HCT116 (cell line): ENCODE measurements at regions not wholly inside any gene's neighbourhood (a gene's known extent, or its start where the extent isn't known, plus 50 kb on each side); places are given as distances from the start of the nearest gene placed in this dataset.

Experiments used
- ATAC-seq: fragments of 200-7000 bp; cut with Tn5 transposase; 2 replicates; pipeline ENCODE4 v1.9.1; 2020; ENCODE audit warnings: mild to moderate bottlenecking, moderate library complexity
- BruUV-seq: library from RNA; stranded (reverse); fragments of 400-500 nt; replicated peaks from 2 replicates; lab custom pipeline; 2021; lab: Mats Ljungman, UMichigan
- CTCF ChIA-PET: fragments of 300-600 bp; sonication (Branson Sonifier 250); formaldehyde crosslinking; loops from one replicate; lab custom pipeline; 2021; ENCODE audit warnings: antibody characterized with exemption; lab: Charles Lee
- POLR2A ChIA-PET: fragments of 300-600, 350-600 bp; sonication (Branson Sonifier 250); formaldehyde crosslinking; loops from one replicate; lab custom pipeline; 2021; ENCODE audit warnings: antibody characterized with exemption; lab: Charles Lee
- RAD21 ChIA-PET, 2 experiments: fragments of 300-600 bp; sonication (Branson Sonifier 250); formaldehyde crosslinking; loops; one replicate each; lab custom pipeline; 2023; ENCODE audit warnings: low total read pairs in 2 of 2; ENCODE audit not compliant: uncharacterized antibody in 2 of 2, unreplicated experiment in 2 of 2, low non-redundant PET in 1 of 2; lab: Charles Lee
- DNase-seq: peaks from one replicate; pipeline ENCODE4 v3.0.0-alpha.2; 2010; ENCODE audit warnings: low read depth, low spot score
- H2AFZ ChIP-seq: fragments of 200-600 bp; shearing (Covaris generic), sonication (generic); 2 replicates; pipeline ENCODE4 v1.6.1; 2017; ENCODE audit warnings: low read depth, mixed run types, mixed read lengths, antibody characterized with exemption, low read length; ENCODE audit not compliant: poor library complexity, severe bottlenecking
- H3K27ac ChIP-seq: 2 replicates; pipeline ENCODE4 v1.5.1; 2012; ENCODE audit warnings: low read depth, low read length
- H3K27me3 ChIP-seq: fragments of 200-600 bp; sonication (generic); 2 replicates; pipeline ENCODE4 v1.6.1; 2016; ENCODE audit warnings: mixed run types, low read length, mixed read lengths; ENCODE audit not compliant: insufficient read depth
- H3K36me3 ChIP-seq, 2 experiments: fragments of 200-500 bp in 1 of 2; fragments of 200-600 bp in 1 of 2; sonication (Bioruptor generic) in 1 of 2; sonication (generic) in 1 of 2; 2 replicates each; pipeline versions ENCODE4 v1.5.1 to v1.6.1; 2014 to 2016; ENCODE audit warnings: low read length in 2 of 2, inconsistent platforms in 1 of 2, mixed read lengths in 1 of 2, mixed run types in 1 of 2; ENCODE audit not compliant: insufficient read depth in 2 of 2, control insufficient read depth in 1 of 2
- H3K4me1 ChIP-seq, 2 experiments: fragments of 200-600 bp in 1 of 2; sonication (generic) in 1 of 2; 2 replicates each; pipeline versions ENCODE4 v1.5.1 to v1.6.1; 2012 to 2017; ENCODE audit warnings: low read length in 2 of 2, inconsistent platforms in 1 of 2, mild to moderate bottlenecking in 1 of 2, mixed read lengths in 1 of 2, mixed run types in 1 of 2, moderate library complexity in 1 of 2; ENCODE audit not compliant: insufficient read depth in 2 of 2, control insufficient read depth in 1 of 2
- H3K4me2 ChIP-seq: fragments of 200-600 bp; sonication (generic); 2 replicates; pipeline ENCODE4 v1.6.1; 2017; ENCODE audit warnings: mixed run types, low read length, mixed read lengths
- H3K4me3 ChIP-seq, 2 experiments: fragments of 200-600 bp in 1 of 2; sonication (generic) in 1 of 2; replicated peaks in 1 of 2; 2 replicates each; pipeline ENCODE4 v1.5.1; 2011 to 2016; ENCODE audit warnings: low read length in 2 of 2, control low read depth in 1 of 2, low read depth in 1 of 2, mild to moderate bottlenecking in 1 of 2, mixed read lengths in 1 of 2, mixed run types in 1 of 2
- H3K79me2 ChIP-seq: fragments of 200-600 bp; sonication (generic); 2 replicates; pipeline ENCODE4 v1.6.1; 2017; ENCODE audit warnings: mild to moderate bottlenecking, mixed run types, low read length, moderate library complexity, mixed read lengths; ENCODE audit not compliant: insufficient read depth
- H3K9ac ChIP-seq: fragments of 200-600 bp; sonication (generic); 2 replicates; pipeline ENCODE4 v1.6.1; 2016; ENCODE audit warnings: low read length, mixed read lengths
- H3K9me2 ChIP-seq: fragments of 200-600 bp; sonication (generic), shearing (Covaris generic); 2 replicates; pipeline ENCODE4 v1.6.1; 2017; ENCODE audit warnings: mixed run types, mild to moderate bottlenecking, moderate library complexity; ENCODE audit not compliant: insufficient read depth
- H3K9me3 ChIP-seq, 2 experiments: fragments of 200-500 bp in 1 of 2; fragments of 200-600 bp in 1 of 2; sonication (Bioruptor generic) in 1 of 2; sonication (generic) in 1 of 2; 2 replicates each; pipeline ENCODE4 v1.6.1; 2014 to 2017; ENCODE audit warnings: low read length in 2 of 2, mixed read lengths in 2 of 2, inconsistent platforms in 1 of 2, low read depth in 1 of 2, mild to moderate bottlenecking in 1 of 2, mixed run types in 1 of 2, moderate library complexity in 1 of 2; ENCODE audit not compliant: control insufficient read depth in 1 of 2, insufficient read depth in 1 of 2
- H4K20me1 ChIP-seq: fragments of 200-600 bp; sonication (generic), shearing (Covaris generic); 2 replicates; pipeline ENCODE4 v1.6.1; 2017; ENCODE audit warnings: mixed run types, mild to moderate bottlenecking, moderate library complexity; ENCODE audit not compliant: insufficient read depth
- JUND ChIP-seq: IDR thresholded peaks from 2 replicates; pipeline ENCODE4 v1.6.1; 2012
- POLR2A ChIP-seq: IDR thresholded peaks from 2 replicates; pipeline ENCODE4 v1.7.0; 2011; ENCODE audit warnings: borderline replicate concordance; ENCODE audit not compliant: insufficient read depth, insufficient read length; ENCODE audit errors: extremely low read depth
- POLR2AphosphoS5 ChIP-seq: IDR thresholded peaks from 2 replicates; pipeline ENCODE4 v1.6.1; 2011; ENCODE audit warnings: mild to moderate bottlenecking, low read depth, low read length, moderate library complexity
- RAD21 ChIP-seq: IDR thresholded peaks from 2 replicates; pipeline ENCODE4 v1.6.1; 2012; ENCODE audit warnings: low read depth, mild to moderate bottlenecking
- SIN3A ChIP-seq: IDR thresholded peaks from 2 replicates; pipeline ENCODE4 v1.6.1; 2012; ENCODE audit warnings: low read depth
- SP1 ChIP-seq: IDR thresholded peaks from 2 replicates; pipeline ENCODE4 v1.6.1; 2012; ENCODE audit warnings: low read depth
- TCF7L2 ChIP-seq: IDR thresholded peaks from 2 replicates; pipeline ENCODE4 v1.7.0; 2011; ENCODE audit warnings: borderline replicate concordance, inconsistent platforms; ENCODE audit not compliant: insufficient read depth, insufficient read length; ENCODE audit errors: extremely low read depth
- YY1 ChIP-seq: IDR thresholded peaks from 2 replicates; pipeline ENCODE4 v1.6.1; 2011; ENCODE audit warnings: low read length, low read depth, moderate library complexity, mild to moderate bottlenecking; ENCODE audit not compliant: insufficient replicate concordance; ENCODE audit errors: extremely low read depth
- ZNF274 ChIP-seq: fragments of 200-500 bp; sonication (Bioruptor generic); IDR thresholded peaks from 2 replicates; pipeline ENCODE4 v1.6.1; 2014; ENCODE audit warnings: mild to moderate bottlenecking, low read depth, low read length, inconsistent platforms
- intact Hi-C: fragments of 100-400 bp; cut with micrococcal nuclease; formaldehyde crosslinking; loops from 2 replicates; pipeline ENCODE4 v1.10.0; 2022
- TF ChIP-seq, protein P1 (sequence below): IDR thresholded peaks from 2 replicates; pipeline ENCODE4 v1.6.1; 2012
- TF ChIP-seq, protein P2 (sequence below), 3 experiments: fragments of 200-600 bp in 1 of 3; sonication (generic) in 1 of 3; IDR thresholded peaks in 2 of 3; conservative IDR thresholded peaks in 1 of 3; 2 replicates each; pipeline ENCODE4 v1.5.1; 2012 to 2017; ENCODE audit warnings: low read depth in 2 of 3, low read length in 2 of 3, antibody characterized with exemption in 1 of 3, borderline replicate concordance in 1 of 3, control low read depth in 1 of 3, mild to moderate bottlenecking in 1 of 3, mixed read lengths in 1 of 3, mixed run types in 1 of 3, moderate library complexity in 1 of 3; ENCODE audit not compliant: insufficient read depth in 1 of 3
- TF ChIP-seq, protein P3 (sequence below): IDR thresholded peaks from 2 replicates; pipeline ENCODE4 v1.6.1; 2011; ENCODE audit warnings: mild to moderate bottlenecking, low read length, moderate library complexity; ENCODE audit not compliant: insufficient replicate concordance; ENCODE audit errors: extremely low read depth
- TF ChIP-seq, protein P4 (sequence below): IDR thresholded peaks from 2 replicates; pipeline ENCODE4 v1.6.1; 2012; ENCODE audit warnings: low read depth

DNA sequence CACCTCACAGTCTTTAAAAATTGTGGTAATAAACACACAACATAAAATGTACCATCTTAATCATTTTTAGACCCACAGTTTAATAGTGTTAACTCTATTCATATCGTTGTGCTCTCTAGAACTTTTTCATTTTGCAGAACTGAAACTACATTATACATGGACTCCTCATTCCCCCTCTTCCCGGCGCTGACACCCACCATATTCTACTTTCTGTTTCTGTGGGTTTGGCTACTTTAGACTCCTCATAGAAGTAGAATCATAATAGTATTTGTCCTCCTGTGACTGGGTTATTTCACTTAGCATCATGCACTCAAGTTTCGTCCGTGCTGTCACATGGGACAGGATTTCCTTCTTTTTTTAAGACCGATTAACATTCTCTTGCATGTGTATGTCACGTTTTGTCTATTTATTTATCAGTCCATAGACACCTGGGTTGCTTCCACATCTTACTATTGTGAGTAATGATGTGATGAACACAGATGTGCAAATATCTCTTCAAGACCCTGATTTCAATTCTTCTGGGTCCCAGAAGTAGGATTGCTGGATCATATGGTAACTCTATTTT, 62.9 kb upstream of the TMPRSS2 start (continued):
- TF ChIP-seq SIN3A (no peak), YY1 (no peak), ZNF274 (no peak)
- TF ChIP-seq, protein P1, sequence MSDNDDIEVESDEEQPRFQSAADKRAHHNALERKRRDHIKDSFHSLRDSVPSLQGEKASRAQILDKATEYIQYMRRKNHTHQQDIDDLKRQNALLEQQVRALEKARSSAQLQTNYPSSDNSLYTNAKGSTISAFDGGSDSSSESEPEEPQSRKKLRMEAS: no peak
- TF ChIP-seq, protein P2, sequence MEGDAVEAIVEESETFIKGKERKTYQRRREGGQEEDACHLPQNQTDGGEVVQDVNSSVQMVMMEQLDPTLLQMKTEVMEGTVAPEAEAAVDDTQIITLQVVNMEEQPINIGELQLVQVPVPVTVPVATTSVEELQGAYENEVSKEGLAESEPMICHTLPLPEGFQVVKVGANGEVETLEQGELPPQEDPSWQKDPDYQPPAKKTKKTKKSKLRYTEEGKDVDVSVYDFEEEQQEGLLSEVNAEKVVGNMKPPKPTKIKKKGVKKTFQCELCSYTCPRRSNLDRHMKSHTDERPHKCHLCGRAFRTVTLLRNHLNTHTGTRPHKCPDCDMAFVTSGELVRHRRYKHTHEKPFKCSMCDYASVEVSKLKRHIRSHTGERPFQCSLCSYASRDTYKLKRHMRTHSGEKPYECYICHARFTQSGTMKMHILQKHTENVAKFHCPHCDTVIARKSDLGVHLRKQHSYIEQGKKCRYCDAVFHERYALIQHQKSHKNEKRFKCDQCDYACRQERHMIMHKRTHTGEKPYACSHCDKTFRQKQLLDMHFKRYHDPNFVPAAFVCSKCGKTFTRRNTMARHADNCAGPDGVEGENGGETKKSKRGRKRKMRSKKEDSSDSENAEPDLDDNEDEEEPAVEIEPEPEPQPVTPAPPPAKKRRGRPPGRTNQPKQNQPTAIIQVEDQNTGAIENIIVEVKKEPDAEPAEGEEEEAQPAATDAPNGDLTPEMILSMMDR (IDR thresholded peaks at IDR 0.05 in 2 of 3, conservative IDR thresholded peaks at IDR 0.05 in 1 of 3; ENCODE audit: borderline replicate concordance in 1 of 3, insufficient read depth in 1 of 3, low read depth in 2 of 3, low read length in 2 of 3): no peak

DNA sequence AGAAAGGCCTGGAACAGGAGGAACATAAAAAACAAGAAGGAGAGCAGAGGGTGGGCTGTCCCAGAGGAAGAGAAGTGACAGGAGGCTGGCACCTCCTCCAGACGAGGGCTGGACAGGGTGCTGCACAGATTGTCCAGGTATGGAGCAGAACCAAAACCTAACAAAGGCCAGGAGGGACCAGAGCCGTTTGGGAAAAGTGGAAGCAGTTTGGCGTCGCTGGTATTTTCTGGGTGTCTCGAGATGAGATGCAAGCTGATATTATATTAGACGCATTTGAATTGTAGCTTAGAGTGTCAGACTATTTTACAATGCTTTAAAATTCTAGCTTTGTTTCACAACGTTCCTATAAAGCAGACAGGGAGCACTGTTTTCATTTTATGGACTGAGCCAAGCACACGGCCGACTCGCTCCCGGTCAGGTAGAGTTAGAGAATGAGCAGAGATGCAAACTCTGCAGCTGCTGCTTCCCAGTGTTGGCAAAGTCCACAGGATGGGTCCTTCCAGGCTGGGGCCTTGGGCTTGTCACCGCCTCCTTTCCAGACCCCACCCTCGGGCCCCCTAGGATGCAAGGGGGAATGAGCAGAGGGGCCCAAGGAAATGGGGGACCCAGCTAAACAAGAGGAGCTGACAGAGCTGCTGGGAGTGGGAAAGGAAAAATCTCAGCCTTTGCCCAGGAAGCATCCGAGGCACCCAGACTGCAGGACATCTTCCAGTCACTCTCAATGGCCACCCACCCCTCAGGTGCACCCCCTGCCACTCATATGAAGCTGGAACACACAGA, 60.8 kb upstream of the TMPRSS2 start:
- Histone ChIP-seq H3K9me3 (no peaks in the 10 kb centered on the region), H3K9ac (no peak overlapping the region), H3K4me1 (no peaks in the 10 kb centered on the region), H2AFZ (no peak overlapping the region), H3K27me3 (peaks cover 5% of the 10 kb centered on the region; the same call in 1 of the 2 replicates), H3K4me3 (no peak overlapping the region), H3K9me2 (no peaks in the 10 kb centered on the region), H3K27ac (no peak overlapping the region), H4K20me1 (no peaks in the 10 kb centered on the region), H3K4me2 (no peak overlapping the region), H3K79me2 (no peaks in the 10 kb centered on the region), H3K36me3 (no peaks in the 10 kb centered on the region)
- POLR2A ChIA-PET: no interaction called here
- CTCF ChIA-PET: no interaction called here
- no TSS peak for BruUV-seq
- intact Hi-C loops: no loop called here
- RAD21 ChIA-PET: no interaction called here
- DNase-seq (no peak), ATAC-seq (no peak)
- no peak for TF ChIP-seq RAD21
- TF ChIP-seq POLR2AphosphoS5: no peak
- no peak for TF ChIP-seq TCF7L2
- no peak for TF ChIP-seq POLR2A
- TF ChIP-seq, protein P3, sequence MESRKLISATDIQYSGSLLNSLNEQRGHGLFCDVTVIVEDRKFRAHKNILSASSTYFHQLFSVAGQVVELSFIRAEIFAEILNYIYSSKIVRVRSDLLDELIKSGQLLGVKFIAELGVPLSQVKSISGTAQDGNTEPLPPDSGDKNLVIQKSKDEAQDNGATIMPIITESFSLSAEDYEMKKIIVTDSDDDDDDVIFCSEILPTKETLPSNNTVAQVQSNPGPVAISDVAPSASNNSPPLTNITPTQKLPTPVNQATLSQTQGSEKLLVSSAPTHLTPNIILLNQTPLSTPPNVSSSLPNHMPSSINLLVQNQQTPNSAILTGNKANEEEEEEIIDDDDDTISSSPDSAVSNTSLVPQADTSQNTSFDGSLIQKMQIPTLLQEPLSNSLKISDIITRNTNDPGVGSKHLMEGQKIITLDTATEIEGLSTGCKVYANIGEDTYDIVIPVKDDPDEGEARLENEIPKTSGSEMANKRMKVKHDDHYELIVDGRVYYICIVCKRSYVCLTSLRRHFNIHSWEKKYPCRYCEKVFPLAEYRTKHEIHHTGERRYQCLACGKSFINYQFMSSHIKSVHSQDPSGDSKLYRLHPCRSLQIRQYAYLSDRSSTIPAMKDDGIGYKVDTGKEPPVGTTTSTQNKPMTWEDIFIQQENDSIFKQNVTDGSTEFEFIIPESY: no peak
- no peak for TF ChIP-seq JUND
- TF ChIP-seq SP1: no peak
- TF ChIP-seq, protein P4, sequence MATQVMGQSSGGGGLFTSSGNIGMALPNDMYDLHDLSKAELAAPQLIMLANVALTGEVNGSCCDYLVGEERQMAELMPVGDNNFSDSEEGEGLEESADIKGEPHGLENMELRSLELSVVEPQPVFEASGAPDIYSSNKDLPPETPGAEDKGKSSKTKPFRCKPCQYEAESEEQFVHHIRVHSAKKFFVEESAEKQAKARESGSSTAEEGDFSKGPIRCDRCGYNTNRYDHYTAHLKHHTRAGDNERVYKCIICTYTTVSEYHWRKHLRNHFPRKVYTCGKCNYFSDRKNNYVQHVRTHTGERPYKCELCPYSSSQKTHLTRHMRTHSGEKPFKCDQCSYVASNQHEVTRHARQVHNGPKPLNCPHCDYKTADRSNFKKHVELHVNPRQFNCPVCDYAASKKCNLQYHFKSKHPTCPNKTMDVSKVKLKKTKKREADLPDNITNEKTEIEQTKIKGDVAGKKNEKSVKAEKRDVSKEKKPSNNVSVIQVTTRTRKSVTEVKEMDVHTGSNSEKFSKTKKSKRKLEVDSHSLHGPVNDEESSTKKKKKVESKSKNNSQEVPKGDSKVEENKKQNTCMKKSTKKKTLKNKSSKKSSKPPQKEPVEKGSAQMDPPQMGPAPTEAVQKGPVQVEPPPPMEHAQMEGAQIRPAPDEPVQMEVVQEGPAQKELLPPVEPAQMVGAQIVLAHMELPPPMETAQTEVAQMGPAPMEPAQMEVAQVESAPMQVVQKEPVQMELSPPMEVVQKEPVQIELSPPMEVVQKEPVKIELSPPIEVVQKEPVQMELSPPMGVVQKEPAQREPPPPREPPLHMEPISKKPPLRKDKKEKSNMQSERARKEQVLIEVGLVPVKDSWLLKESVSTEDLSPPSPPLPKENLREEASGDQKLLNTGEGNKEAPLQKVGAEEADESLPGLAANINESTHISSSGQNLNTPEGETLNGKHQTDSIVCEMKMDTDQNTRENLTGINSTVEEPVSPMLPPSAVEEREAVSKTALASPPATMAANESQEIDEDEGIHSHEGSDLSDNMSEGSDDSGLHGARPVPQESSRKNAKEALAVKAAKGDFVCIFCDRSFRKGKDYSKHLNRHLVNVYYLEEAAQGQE: no peak
- no peak for TF ChIP-seq ZNF274
